ENCODE measurements at regions not wholly inside any gene's neighbourhood (a gene's known extent, or its start where the extent isn't known, plus 50 kb on each side); places are given as distances from the start of the nearest gene placed in this dataset.

DNA sequence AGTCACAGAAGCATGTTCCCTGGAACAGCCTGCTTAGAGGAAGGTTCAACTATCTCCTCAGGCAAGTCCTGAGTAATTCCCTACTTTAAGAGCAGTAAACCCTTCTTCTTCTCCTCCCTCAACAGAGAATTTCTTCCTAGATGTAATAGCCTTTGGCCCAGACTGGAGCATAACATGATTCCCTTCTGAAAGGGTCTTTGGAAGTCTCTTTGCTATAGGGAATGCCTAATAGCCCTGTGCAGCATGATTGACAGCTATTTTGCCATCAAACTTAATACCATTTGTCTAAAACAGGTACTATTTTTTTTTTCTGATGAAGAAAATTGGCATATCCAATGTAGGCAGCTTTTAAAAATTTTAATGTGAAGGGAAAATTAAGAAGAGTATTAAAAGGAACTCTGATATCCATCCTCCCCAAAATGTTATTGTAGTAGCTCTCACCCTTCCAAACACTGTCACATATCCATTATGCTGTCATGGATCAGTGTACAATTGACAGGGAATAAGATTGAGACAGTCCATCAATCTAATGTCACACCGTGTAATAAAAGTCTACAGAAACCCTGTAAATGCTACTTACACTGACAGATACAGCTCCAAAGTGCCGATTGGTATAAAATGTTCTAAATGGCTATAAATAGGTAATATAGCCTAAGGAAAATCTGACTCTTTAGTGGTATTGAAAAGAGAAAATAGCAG, 884.6 kb downstream of the TTLL7 start:
- Histone ChIP-seq H3K4me1 (no peaks in the 10 kb centered on the region), H2AFZ (no peak overlapping the region), H3K4me3 (ENCODE audit: low read depth, low read length) (no peak overlapping the region), H3K9ac (no peak overlapping the region), H3K27me3 (ENCODE audit: control insufficient read depth, insufficient read depth, low read length) (no peaks in the 10 kb centered on the region), H3K9me3 (ENCODE audit: control insufficient read depth, low read length) (no peaks in the 10 kb centered on the region), H3K79me2 (no peaks in the 10 kb centered on the region), H3K36me3 (ENCODE audit: control insufficient read depth, insufficient read depth, low read length) (no peaks in the 10 kb centered on the region), H3K27ac (no peak overlapping the region), H3K4me2 (ENCODE audit: low read length) (no peak overlapping the region)
- TF ChIP-seq, protein P1, sequence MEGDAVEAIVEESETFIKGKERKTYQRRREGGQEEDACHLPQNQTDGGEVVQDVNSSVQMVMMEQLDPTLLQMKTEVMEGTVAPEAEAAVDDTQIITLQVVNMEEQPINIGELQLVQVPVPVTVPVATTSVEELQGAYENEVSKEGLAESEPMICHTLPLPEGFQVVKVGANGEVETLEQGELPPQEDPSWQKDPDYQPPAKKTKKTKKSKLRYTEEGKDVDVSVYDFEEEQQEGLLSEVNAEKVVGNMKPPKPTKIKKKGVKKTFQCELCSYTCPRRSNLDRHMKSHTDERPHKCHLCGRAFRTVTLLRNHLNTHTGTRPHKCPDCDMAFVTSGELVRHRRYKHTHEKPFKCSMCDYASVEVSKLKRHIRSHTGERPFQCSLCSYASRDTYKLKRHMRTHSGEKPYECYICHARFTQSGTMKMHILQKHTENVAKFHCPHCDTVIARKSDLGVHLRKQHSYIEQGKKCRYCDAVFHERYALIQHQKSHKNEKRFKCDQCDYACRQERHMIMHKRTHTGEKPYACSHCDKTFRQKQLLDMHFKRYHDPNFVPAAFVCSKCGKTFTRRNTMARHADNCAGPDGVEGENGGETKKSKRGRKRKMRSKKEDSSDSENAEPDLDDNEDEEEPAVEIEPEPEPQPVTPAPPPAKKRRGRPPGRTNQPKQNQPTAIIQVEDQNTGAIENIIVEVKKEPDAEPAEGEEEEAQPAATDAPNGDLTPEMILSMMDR (IDR thresholded peaks at IDR 0.05): no peak

DNA sequence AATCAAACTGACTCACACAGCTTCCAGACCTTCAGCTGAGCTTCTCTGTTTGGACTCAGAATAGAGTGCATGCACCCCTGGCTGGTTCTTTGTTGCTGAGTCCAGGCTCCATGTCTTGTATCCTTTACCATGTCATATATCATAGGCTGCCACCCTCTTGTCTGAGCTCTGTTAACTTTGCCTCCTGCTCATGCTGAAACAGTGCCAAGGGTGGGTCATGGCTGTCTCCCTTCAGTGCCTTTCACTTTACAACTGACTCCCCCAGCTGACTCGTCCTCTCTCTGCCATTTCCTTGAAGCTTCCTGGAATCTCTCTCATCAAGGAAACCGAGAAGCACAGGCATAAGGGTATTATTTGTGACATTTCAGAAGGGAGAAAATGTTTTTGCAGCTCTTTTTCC, 885.3 kb downstream of the TTLL7 start:
- H3K27me3 ChIP-seq (ENCODE audit: control insufficient read depth, insufficient read depth, low read length): no peaks in the 10 kb centered on the region
- H3K9ac ChIP-seq: no peak overlapping the region
- no peaks in the 10 kb centered on the region for H3K36me3 ChIP-seq (ENCODE audit: control insufficient read depth, insufficient read depth, low read length)
- H3K27ac ChIP-seq: no peak overlapping the region
- no peaks in the 10 kb centered on the region for H3K9me3 ChIP-seq (ENCODE audit: control insufficient read depth, low read length)
- no peaks in the 10 kb centered on the region for H3K79me2 ChIP-seq
- H3K4me2 ChIP-seq (ENCODE audit: low read length): no peak overlapping the region
- H3K4me1 ChIP-seq: no peaks in the 10 kb centered on the region
- no peak overlapping the region for H2AFZ ChIP-seq
- TF ChIP-seq, protein P1 (IDR thresholded peaks at IDR 0.05): no peak
- H3K4me3 ChIP-seq (ENCODE audit: low read depth, low read length): no peak overlapping the region

DNA sequence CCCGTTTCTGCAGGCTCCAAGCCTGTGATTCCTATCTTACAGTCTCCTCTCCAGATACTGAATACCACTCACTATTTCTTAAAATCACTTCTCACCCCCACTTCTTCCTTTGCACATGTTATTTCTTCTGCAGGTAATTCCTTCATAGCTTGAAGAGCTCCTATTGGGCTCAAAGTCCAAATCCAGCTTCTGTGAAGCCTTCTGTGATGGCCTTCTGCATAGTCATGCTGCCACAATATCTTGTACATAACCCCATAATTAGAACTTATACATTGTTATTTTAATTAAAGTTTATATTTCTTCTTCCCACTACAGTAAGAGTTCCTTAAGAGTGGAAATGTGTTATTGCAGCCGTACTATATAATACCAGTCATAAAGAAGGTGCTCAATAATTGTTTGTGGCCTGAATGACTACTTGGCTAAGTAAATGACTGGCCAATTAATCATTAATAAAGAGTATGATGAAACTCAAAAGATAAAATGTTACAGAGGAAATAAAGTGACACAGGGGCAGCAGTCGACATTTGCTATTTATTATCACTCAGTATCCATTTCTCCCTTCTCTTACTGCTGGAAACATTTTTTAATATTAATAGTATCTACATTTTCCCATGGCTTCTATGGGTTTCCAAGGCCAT, 886.6 kb downstream of the TTLL7 start:
- H3K27me3 ChIP-seq (ENCODE audit: control insufficient read depth, insufficient read depth, low read length): no peaks in the 10 kb centered on the region
- H3K36me3 ChIP-seq (ENCODE audit: control insufficient read depth, insufficient read depth, low read length): no peaks in the 10 kb centered on the region
- H3K4me3 ChIP-seq (ENCODE audit: low read depth, low read length): no peak overlapping the region
- no peaks in the 10 kb centered on the region for H3K79me2 ChIP-seq
- H3K9ac ChIP-seq: no peak overlapping the region
- TF ChIP-seq, protein P1 (IDR thresholded peaks at IDR 0.05): no peak
- no peaks in the 10 kb centered on the region for H3K9me3 ChIP-seq (ENCODE audit: control insufficient read depth, low read length)
- H3K27ac ChIP-seq: no peak overlapping the region
- no peak overlapping the region for H2AFZ ChIP-seq
- no peak overlapping the region for H3K4me2 ChIP-seq (ENCODE audit: low read length)
- H3K4me1 ChIP-seq: no peaks in the 10 kb centered on the region

DNA sequence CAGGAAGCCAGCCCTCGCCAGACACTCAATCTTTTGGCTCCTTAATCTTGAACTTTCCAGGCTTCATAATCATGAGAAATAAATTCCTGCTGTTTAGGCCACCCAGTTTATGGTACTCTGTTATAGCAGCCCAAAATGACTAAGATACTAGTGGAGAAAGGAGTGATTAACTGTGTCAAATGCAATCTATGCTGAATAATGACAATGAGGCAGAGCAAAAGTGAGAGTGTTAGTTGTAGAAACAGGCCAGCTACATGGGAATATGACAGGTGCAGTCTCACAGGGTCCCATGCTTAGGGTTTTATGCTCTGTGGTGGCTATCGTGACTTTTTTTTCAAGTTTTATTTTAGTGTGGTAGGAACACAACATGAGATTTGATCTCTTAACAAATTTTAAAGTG, 888.8 kb downstream of the TTLL7 start:
- Histone ChIP-seq H3K27ac (no peak overlapping the region), H3K9me3 (ENCODE audit: control insufficient read depth, low read length) (no peaks in the 10 kb centered on the region), H3K4me2 (ENCODE audit: low read length) (no peak overlapping the region), H3K36me3 (ENCODE audit: control insufficient read depth, insufficient read depth, low read length) (no peaks in the 10 kb centered on the region), H3K4me1 (no peaks in the 10 kb centered on the region), H3K9ac (no peak overlapping the region), H3K79me2 (no peaks in the 10 kb centered on the region), H3K27me3 (ENCODE audit: control insufficient read depth, insufficient read depth, low read length) (no peaks in the 10 kb centered on the region), H2AFZ (no peak overlapping the region), H3K4me3 (ENCODE audit: low read depth, low read length) (no peak overlapping the region)
- TF ChIP-seq, protein P1 (IDR thresholded peaks at IDR 0.05): no peak

DNA sequence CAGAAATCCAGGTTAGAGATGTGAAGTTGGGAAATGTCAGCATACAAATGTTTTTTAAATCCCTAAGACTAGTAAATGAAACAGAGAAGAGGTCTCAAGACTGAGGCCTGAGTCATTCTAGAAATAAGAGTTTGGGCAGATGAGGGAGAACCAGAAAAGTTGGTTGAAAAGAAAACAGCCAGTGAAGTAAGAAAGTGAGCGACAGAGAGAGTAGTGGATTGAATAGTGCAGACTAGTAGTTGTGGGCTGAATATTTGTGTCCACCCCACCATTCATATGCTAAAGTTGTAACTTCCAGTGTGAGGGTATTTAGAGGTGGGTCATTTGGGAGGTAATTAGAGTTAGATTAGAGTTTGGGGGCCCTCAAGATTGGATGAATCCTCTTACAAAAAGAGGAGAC, 889.2 kb downstream of the TTLL7 start:
- H3K9ac ChIP-seq: no peak overlapping the region
- H3K79me2 ChIP-seq: no peaks in the 10 kb centered on the region
- H3K36me3 ChIP-seq (ENCODE audit: control insufficient read depth, insufficient read depth, low read length): no peaks in the 10 kb centered on the region
- H3K4me3 ChIP-seq (ENCODE audit: low read depth, low read length): no peak overlapping the region
- no peak overlapping the region for H3K4me2 ChIP-seq (ENCODE audit: low read length)
- H3K9me3 ChIP-seq (ENCODE audit: control insufficient read depth, low read length): no peaks in the 10 kb centered on the region
- no peaks in the 10 kb centered on the region for H3K27me3 ChIP-seq (ENCODE audit: control insufficient read depth, insufficient read depth, low read length)
- H3K4me1 ChIP-seq: no peaks in the 10 kb centered on the region
- no peak overlapping the region for H3K27ac ChIP-seq
- TF ChIP-seq, protein P1 (IDR thresholded peaks at IDR 0.05): no peak
- no peak overlapping the region for H2AFZ ChIP-seq

Measured in parathyroid adenoma (tissue), 2 donors.